HEK293T (cell line): ENCODE measurements at regions not wholly inside any gene's neighbourhood (a gene's known extent, or its start where the extent isn't known, plus 50 kb on each side); places are given as distances from the start of the nearest gene placed in this dataset.

ENCODE experiments used
- ARNT ChIP-seq: fragments of 450-650 bp; IDR thresholded peaks from 2 replicates; pipeline ENCODE4 v1.6.1; 2017; ENCODE audit warnings: mild to moderate bottlenecking
- BHLHE40 ChIP-seq: fragments of 450-650 bp; IDR thresholded peaks from 2 replicates; pipeline ENCODE4 v1.6.1; 2016; ENCODE audit warnings: mild to moderate bottlenecking, moderate library complexity, borderline replicate concordance
- CTBP1 ChIP-seq: fragments of 450-650 bp; IDR thresholded peaks from 2 replicates; pipeline ENCODE4 v1.6.1; 2016; ENCODE audit warnings: borderline replicate concordance
- ELF4 ChIP-seq: fragments of 450-650 bp; IDR thresholded peaks from 2 replicates; pipeline ENCODE4 v1.6.1; 2017; ENCODE audit warnings: antibody characterized with exemption
- FOXA1 ChIP-seq: fragments of 450-650 bp; IDR thresholded peaks from 2 replicates; pipeline ENCODE4 v1.6.1; 2016; ENCODE audit warnings: mild to moderate bottlenecking
- FOXM1 ChIP-seq: fragments of 450-650 bp; IDR thresholded peaks from 2 replicates; pipeline ENCODE4 v1.6.1; 2017; ENCODE audit warnings: mild to moderate bottlenecking, borderline replicate concordance
- HDGF ChIP-seq: fragments of 450-650 bp; IDR thresholded peaks from 2 replicates; pipeline ENCODE4 v1.6.1; 2017; ENCODE audit warnings: antibody characterized with exemption, borderline replicate concordance
- L3MBTL2 ChIP-seq: fragments of 450-650 bp; conservative IDR thresholded peaks from 2 replicates; pipeline ENCODE4 v1.6.1; 2016; ENCODE audit warnings: mild to moderate bottlenecking
- SP1 ChIP-seq: fragments of 450-650 bp; IDR thresholded peaks from 2 replicates; pipeline ENCODE4 v1.6.1; 2017
- SUZ12 ChIP-seq: fragments of 450-650 bp; IDR thresholded peaks from 2 replicates; pipeline ENCODE4 v1.6.1; 2016; ENCODE audit warnings: mild to moderate bottlenecking
- TF ChIP-seq, protein P1 (sequence below): fragments of 450-650 bp; IDR thresholded peaks from 2 replicates; pipeline ENCODE4 v1.6.1; 2016

DNA sequence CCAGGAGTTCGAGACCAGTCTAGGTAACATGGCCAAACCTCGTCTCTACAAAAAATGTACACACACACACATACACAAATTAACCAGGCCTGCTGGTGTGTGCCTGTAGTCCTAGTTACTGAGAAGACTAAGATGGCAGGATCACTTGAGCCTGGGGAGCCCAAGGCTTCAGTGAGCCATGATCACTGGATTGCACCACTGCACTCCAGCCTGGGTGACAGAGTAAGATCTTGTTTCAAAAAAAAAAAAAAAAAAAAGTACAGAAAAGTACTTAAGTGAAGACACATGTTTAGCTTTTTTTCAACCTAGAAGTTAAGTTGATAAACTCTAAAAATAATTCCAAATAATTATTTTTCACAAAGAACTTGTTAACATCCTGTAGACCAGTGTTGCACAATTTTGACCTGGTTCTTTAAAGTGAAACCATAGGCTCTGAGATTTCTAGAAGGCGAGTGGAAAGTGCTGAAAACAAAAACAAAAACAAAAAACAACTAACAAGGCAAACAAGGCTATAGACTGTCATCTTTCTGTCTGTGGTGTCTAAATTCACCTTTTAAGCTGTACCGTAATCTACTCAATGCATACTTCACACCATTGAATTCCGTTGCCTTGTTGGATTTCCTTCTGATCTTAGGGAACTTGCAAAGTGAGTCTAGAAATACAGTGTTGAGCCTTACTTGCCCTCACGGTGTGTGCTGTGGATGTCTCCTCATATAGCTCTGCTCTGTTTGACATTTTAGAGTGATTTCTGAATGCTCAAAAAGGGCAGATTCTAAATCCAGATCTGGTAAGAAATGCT, 63.5 kb downstream of the CHST2 start:
- no peak for TF ChIP-seq SUZ12
- TF ChIP-seq BHLHE40, result no peak
- TF ChIP-seq, protein P1, sequence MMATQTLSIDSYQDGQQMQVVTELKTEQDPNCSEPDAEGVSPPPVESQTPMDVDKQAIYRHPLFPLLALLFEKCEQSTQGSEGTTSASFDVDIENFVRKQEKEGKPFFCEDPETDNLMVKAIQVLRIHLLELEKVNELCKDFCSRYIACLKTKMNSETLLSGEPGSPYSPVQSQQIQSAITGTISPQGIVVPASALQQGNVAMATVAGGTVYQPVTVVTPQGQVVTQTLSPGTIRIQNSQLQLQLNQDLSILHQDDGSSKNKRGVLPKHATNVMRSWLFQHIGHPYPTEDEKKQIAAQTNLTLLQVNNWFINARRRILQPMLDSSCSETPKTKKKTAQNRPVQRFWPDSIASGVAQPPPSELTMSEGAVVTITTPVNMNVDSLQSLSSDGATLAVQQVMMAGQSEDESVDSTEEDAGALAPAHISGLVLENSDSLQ, result no peak
- TF ChIP-seq FOXA1, result no peak
- no peak for TF ChIP-seq HDGF
- TF ChIP-seq FOXM1, result no peak
- no peak for TF ChIP-seq ELF4
- TF ChIP-seq CTBP1, result no peak
- no peak for TF ChIP-seq ARNT
- no peak for TF ChIP-seq L3MBTL2
- TF ChIP-seq SP1, result no peak
